GM23338 (cell line): ENCODE measurements at regions not wholly inside any gene's neighbourhood (a gene's known extent, or its start where the extent isn't known, plus 50 kb on each side); places are given as distances from the start of the nearest gene placed in this dataset.

ENCODE experiments used
- ATAC-seq: fragments of 200-7000 bp; cut with Tn5 transposase; 3 replicates; pipeline ENCODE4 v1.9.1; 2020
- DNase-seq: peaks from one replicate; pipeline ENCODE4 v3.0.0-alpha.2; 2015; ENCODE audit warnings: low spot score
- H2AFZ ChIP-seq: fragments of 200-600 bp; sonication (generic); 2 replicates; pipeline ENCODE4 v1.8.0; 2016; ENCODE audit warnings: antibody characterized with exemption, mild to moderate bottlenecking, moderate library complexity
- H3F3A ChIP-seq: fragments of 200-600 bp; sonication (generic); replicated peaks from 2 replicates; pipeline ENCODE4 v1.8.0; 2017; ENCODE audit warnings: antibody characterized with exemption, mixed run types, low read depth
- H3K27ac ChIP-seq: fragments of 200-600 bp; sonication (generic); 2 replicates; pipeline ENCODE4 v1.6.1; 2016; ENCODE audit warnings: low read depth
- H3K27me3 ChIP-seq: fragments of 200-600 bp; sonication (generic); 2 replicates; pipeline ENCODE4 v1.8.0; 2016; ENCODE audit warnings: mild to moderate bottlenecking, mixed run types, moderate library complexity; ENCODE audit not compliant: insufficient read depth
- H3K36me3 ChIP-seq: fragments of 200-600 bp; sonication (generic); 2 replicates; pipeline ENCODE4 v1.8.0; 2016; ENCODE audit warnings: mild to moderate bottlenecking; ENCODE audit not compliant: insufficient read depth
- H3K4me1 ChIP-seq: fragments of 200-600 bp; sonication (generic); 2 replicates; pipeline ENCODE4 v1.8.0; 2016; ENCODE audit warnings: mild to moderate bottlenecking, moderate library complexity; ENCODE audit not compliant: insufficient read depth
- H3K4me2 ChIP-seq: fragments of 200-600 bp; sonication (generic); 2 replicates; pipeline ENCODE4 v1.7.1; 2017; ENCODE audit warnings: mixed run types
- H3K4me3 ChIP-seq: fragments of 200-600 bp; sonication (generic); 2 replicates; pipeline ENCODE4 v1.6.1; 2016; ENCODE audit warnings: mixed run types
- H3K79me2 ChIP-seq: fragments of 200-600 bp; sonication (generic); replicated peaks from 2 replicates; pipeline ENCODE4 v1.8.0; 2017; ENCODE audit warnings: mild to moderate bottlenecking; ENCODE audit not compliant: insufficient read depth
- H3K9me2 ChIP-seq: fragments of 200-600 bp; sonication (generic); 2 replicates; pipeline ENCODE4 v1.8.0; 2017; ENCODE audit not compliant: insufficient read depth
- H4K20me1 ChIP-seq: fragments of 200-600 bp; sonication (generic); replicated peaks from 2 replicates; pipeline ENCODE4 v1.8.0; 2017; ENCODE audit warnings: mild to moderate bottlenecking; ENCODE audit not compliant: insufficient read depth
- H3K27ac Mint-ChIP-seq: 2 replicates; pipeline ENCODE4 v1.8.0; 2020; ENCODE audit warnings: inconsistent platforms, mild to moderate bottlenecking, moderate library complexity, mixed read lengths
- H3K27me3 Mint-ChIP-seq: 3 replicates; pipeline ENCODE4 v1.8.0; 2022; ENCODE audit warnings: low read depth, mild to moderate bottlenecking, moderate library complexity, mixed read lengths, inconsistent platforms; ENCODE audit not compliant: insufficient read depth, poor library complexity
- H3K36me3 Mint-ChIP-seq: 3 replicates; pipeline ENCODE4 v1.8.0; 2021; ENCODE audit warnings: low read depth, mild to moderate bottlenecking, inconsistent platforms, moderate library complexity, mixed read lengths
- H3K4me1 Mint-ChIP-seq: 3 replicates; pipeline ENCODE4 v1.8.0; 2020; ENCODE audit warnings: mild to moderate bottlenecking, inconsistent platforms, mixed read lengths
- H3K4me3 Mint-ChIP-seq: 3 replicates; pipeline ENCODE4 v1.8.0; 2021; ENCODE audit warnings: moderate library complexity, mild to moderate bottlenecking, inconsistent platforms, mixed read lengths
- H3K9me3 Mint-ChIP-seq: 3 replicates; pipeline ENCODE4 v1.8.0; 2020; ENCODE audit warnings: moderate library complexity, mild to moderate bottlenecking, inconsistent platforms, mixed read lengths
- CREB1 ChIP-seq: fragments of 250-450 bp; sonication (Bioruptor Pico); IDR thresholded peaks from 2 replicates; pipeline ENCODE4 v1.5.0; 2020; ENCODE audit warnings: low read depth, mild to moderate bottlenecking, moderate library complexity
- ETS1 ChIP-seq: IDR thresholded peaks from 2 replicates; pipeline ENCODE4 v1.6.1; 2016; ENCODE audit warnings: antibody characterized with exemption
- NANOG ChIP-seq: IDR thresholded peaks from 2 replicates; pipeline ENCODE4 v1.6.1; 2016; ENCODE audit warnings: antibody characterized with exemption, borderline replicate concordance
- POLR2AphosphoS5 ChIP-seq: IDR thresholded peaks from 2 replicates; pipeline ENCODE4 v1.6.1; 2016; ENCODE audit warnings: antibody characterized with exemption, low read depth
- STAT1 ChIP-seq: IDR thresholded peaks from one replicate; pipeline ENCODE4 v1.6.1; 2016; ENCODE audit warnings: antibody characterized with exemption; ENCODE audit not compliant: unreplicated experiment
- ZNF331 ChIP-seq: fragments of 250-450 bp; sonication (Bioruptor Pico); IDR thresholded peaks from 2 replicates; pipeline ENCODE4 v1.5.0; 2020; ENCODE audit warnings: low read depth, mild to moderate bottlenecking, moderate library complexity

- Histone ChIP-seq H3K36me3 (no peaks in the 10 kb centered on the region), H2AFZ (no peak overlapping the region), H3K27me3 (no peaks in the 10 kb centered on the region), H3K4me2 (no peak overlapping the region), H3K4me1 (peaks cover 32% of the 10 kb centered on the region), H3K9me2 (no peaks in the 10 kb centered on the region), H3F3A (no peaks in the 10 kb centered on the region), H4K20me1 (no peaks in the 10 kb centered on the region), H3K4me3 (no peak overlapping the region), H3K27ac (no peak overlapping the region), H3K79me2 (no peaks in the 10 kb centered on the region)
- TF ChIP-seq STAT1 (no peak), NANOG (no peak), POLR2AphosphoS5 (no peak), ETS1 (no peak), CREB1 (CRISPR knock-in tag) (no peak), ZNF331 (CRISPR knock-in tag) (no peak)
- H3K4me3 Mint-ChIP-seq: no peak overlapping the region
- no peak overlapping the region for H3K27ac Mint-ChIP-seq
- H3K9me3 Mint-ChIP-seq: no peaks in the 10 kb centered on the region
- no peaks in the 10 kb centered on the region for H3K36me3 Mint-ChIP-seq
- peaks cover 58% of the 10 kb centered on the region for H3K4me1 Mint-ChIP-seq
- H3K27me3 Mint-ChIP-seq: peaks cover 7% of the 10 kb centered on the region
- ATAC-seq (no peak), DNase-seq (no peak)
These were observed 49.9 kb upstream of the LAPTM5 start for GRCh38 chr1:30807318-30808066.
